Central memory CD8-positive, alpha-beta T cell (primary cell): ENCODE measurements at regions not wholly inside any gene's neighbourhood (a gene's known extent, or its start where the extent isn't known, plus 50 kb on each side); places are given as distances from the start of the nearest gene placed in this dataset.
"Not testable (repeated sequence)": the region's sequence is repeated elsewhere in the genome, so short reads cannot be mapped to it uniquely, and the experiment has no call there.

Experiments used
- ATAC-seq: fragments of 150-1000 bp; cut with Tn5 transposase; replicated peaks from 2 replicates; pipeline ENCODE4 v1.10.0; 2022; ENCODE audit warnings: mild to moderate bottlenecking, moderate FRiP score, moderate number of reproducible peaks; ENCODE audit not compliant: poor library complexity, severe bottlenecking; ENCODE audit errors: extremely low read depth
- DNase-seq, 2 donors: peaks; one replicate each; pipeline ENCODE4 v3.0.0; 2021; ENCODE audit warnings: low spot score in 2 of 2
- H3K27ac Mint-ChIP-seq: one replicate; pipeline ENCODE4 v1.8.0; 2022; ENCODE audit warnings: low read depth, mild to moderate bottlenecking, moderate library complexity, mixed read lengths
- H3K27me3 Mint-ChIP-seq: one replicate; pipeline ENCODE4 v1.8.0; 2022; ENCODE audit warnings: mixed read lengths
- H3K36me3 Mint-ChIP-seq: one replicate; pipeline ENCODE4 v1.8.0; 2022; ENCODE audit warnings: mild to moderate bottlenecking, moderate library complexity, mixed read lengths; ENCODE audit not compliant: insufficient read depth
- H3K4me1 Mint-ChIP-seq: one replicate; pipeline ENCODE4 v1.8.0; 2022; ENCODE audit warnings: mixed read lengths
- H3K4me3 Mint-ChIP-seq: one replicate; pipeline ENCODE4 v1.8.0; 2022; ENCODE audit warnings: mild to moderate bottlenecking, moderate library complexity, mixed read lengths
- H3K9me3 Mint-ChIP-seq: one replicate; pipeline ENCODE4 v1.8.0; 2022; ENCODE audit warnings: mixed read lengths

DNA sequence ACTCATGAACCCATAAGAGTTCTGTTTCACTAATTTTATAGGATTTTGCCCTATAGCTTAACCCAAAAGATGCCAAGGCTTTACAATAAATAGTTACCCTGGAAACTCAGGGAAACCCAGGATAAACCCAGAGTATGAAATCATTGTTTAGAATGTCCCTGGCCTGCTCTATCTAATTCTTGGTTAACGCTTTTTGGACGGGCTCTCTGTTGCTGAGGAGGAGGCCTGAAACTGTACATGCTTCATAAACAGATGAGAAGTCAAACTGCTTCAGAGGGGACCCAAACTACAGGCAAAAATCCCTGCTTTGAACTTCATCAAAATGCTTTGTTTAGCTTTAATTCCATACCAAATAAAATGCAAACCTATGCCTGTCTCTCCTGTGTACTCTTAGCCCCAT, 291.9 kb downstream of the SH3GL2 start:
- Mint-ChIP-seq H3K4me3 (no peak overlapping the region), H3K4me1 (no peaks in the 10 kb centered on the region), H3K9me3 (peaks cover 12% of the 10 kb centered on the region), H3K36me3 (no peaks in the 10 kb centered on the region), H3K27me3 (no peaks in the 10 kb centered on the region), H3K27ac (no peak overlapping the region)
- no peak for ATAC-seq
- DNase-seq, result no peak

DNA sequence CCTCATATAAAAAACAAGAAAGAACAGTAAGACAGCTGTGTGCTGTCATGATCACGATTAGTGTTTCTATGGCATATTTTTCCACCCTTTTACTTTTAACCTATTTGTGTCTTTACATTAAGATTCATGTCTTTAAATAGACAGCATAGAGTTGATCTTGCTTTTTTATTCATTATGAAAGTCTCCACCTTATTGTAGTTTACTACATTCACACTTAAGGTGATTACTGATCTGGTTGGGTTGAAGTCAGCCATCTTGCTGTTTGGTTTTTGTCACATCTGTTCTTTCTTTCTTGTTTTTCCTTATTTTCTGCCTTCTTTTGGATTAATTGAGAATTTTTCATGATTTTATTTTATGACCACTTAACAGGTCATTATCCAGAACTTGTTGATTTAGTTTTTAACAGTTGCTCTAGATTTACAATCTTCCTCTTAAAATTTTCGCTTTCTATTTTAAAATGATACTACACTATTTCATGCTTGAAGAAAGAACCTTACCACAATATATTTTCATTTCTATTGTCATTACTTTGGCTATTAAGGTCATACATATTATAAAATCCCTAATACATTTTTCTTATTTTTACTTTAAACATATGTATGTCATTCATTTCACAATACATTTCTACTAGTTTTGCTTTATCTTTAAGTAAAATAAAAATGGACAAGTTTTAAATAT, 292.5 kb downstream of the SH3GL2 start:
- no peaks in the 10 kb centered on the region for H3K4me1 Mint-ChIP-seq
- peaks cover 8% of the 10 kb centered on the region for H3K9me3 Mint-ChIP-seq
- ATAC-seq (no peak), DNase-seq (no peak)
- H3K27ac Mint-ChIP-seq, result no peak overlapping the region
- no peaks in the 10 kb centered on the region for H3K36me3 Mint-ChIP-seq
- H3K27me3 Mint-ChIP-seq, result no peaks in the 10 kb centered on the region
- H3K4me3 Mint-ChIP-seq, result no peak overlapping the region

DNA sequence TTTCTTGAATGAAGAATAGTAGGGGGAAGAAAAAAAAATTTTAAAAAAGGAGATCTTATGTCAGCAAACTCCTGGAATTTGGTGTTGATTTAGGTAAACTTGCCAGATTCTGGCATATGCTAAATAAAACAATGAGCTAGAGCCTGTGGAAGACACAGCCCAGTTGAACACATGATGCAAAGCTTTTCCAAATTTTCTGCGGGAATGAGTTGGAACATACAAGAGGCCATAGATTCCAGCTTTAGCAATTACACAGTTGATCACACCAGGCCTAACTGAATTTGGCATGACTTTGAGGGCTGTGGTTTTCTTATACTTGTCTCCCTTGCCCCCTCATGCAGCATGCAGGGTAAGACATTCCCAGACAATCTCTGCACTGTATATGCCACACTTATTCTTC, 297.0 kb downstream of the SH3GL2 start:
- DNase-seq (no peak), ATAC-seq (no peak)
- no peaks in the 10 kb centered on the region for H3K36me3 Mint-ChIP-seq
- no peak overlapping the region for H3K4me3 Mint-ChIP-seq
- H3K27me3 Mint-ChIP-seq, result no peaks in the 10 kb centered on the region
- H3K27ac Mint-ChIP-seq, result no peak overlapping the region
- H3K4me1 Mint-ChIP-seq, result no peaks in the 10 kb centered on the region
- H3K9me3 Mint-ChIP-seq, result no peaks in the 10 kb centered on the region

DNA sequence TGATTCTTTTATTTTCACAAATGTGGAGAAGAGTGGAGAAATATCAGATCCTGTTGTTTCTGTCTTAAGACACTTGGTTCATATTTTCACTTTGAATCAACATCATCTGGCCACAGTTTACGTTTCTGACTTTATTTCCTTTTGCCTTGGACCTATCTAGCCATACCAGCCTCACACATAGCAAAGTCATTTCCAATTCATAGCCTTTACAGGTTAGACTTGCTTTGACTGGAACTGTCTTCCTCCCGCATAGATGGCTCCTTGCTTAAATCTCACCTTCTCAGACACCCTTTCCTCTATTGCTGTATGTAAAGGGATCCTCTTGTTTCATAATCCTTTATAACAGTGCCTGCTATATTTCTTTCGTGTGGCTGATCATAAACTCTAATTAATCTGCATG, 297.8 kb downstream of the SH3GL2 start:
- Mint-ChIP-seq H3K27me3 (no peaks in the 10 kb centered on the region), H3K4me3 (no peak overlapping the region), H3K4me1 (no peaks in the 10 kb centered on the region), H3K9me3 (no peaks in the 10 kb centered on the region), H3K36me3 (no peaks in the 10 kb centered on the region), H3K27ac (no peak overlapping the region)
- ATAC-seq (no peak), DNase-seq (no peak)

DNA sequence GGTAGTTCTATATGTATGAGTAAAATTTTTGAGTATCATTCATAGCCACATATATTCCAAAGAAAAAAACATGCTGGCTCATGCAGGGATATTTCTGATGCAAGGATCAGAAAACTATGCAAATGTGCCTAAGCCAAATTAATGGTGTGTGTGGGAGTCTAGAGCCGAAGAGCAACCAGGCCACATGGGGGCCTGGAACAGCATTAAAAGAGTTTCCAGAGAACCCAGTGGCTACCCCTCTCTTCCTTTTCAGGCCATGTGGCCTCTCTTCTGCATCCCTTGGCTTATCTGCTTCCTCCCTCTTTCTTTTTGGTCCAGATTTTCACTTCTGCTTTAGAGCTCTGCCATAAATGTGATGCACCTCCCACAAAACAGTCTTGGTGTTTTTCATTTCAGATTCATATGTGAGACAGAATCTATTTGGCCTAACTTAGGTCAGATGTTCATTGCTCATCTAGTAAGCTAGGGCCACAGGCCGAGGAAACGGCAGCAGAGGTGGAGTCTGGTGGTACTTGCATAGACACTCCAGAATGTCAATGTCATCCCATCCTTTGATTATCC, 300.0 kb downstream of the SH3GL2 start:
- H3K36me3 Mint-ChIP-seq, result no peaks in the 10 kb centered on the region
- no peak overlapping the region for H3K4me3 Mint-ChIP-seq
- no peak for ATAC-seq
- H3K27me3 Mint-ChIP-seq, result no peaks in the 10 kb centered on the region
- no peak for DNase-seq
- H3K27ac Mint-ChIP-seq, result no peak overlapping the region
- peaks cover 5% of the 10 kb centered on the region for H3K9me3 Mint-ChIP-seq
- no peaks in the 10 kb centered on the region for H3K4me1 Mint-ChIP-seq

DNA sequence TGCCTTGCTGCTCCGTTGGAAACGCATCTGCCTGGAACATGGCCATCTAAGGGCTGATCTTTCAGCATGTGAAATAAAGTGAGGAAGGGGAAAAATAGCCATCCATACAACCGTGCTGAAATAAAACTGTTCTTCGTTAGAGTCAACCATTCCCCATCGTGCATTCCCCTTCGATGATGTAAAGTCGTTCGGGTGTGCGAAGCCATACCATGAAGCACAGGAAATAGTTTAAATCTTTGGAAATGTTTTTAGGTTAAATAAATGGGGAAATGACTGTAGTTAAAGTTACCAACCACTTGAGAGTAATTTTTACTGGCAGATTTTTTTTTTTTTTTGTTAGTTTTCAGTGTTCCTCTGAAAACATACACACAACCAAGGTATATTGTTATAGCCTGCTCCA, 302.5 kb downstream of the SH3GL2 start:
- Mint-ChIP-seq H3K27ac (no peak overlapping the region), H3K4me3 (no peak overlapping the region), H3K36me3 (no peaks in the 10 kb centered on the region), H3K27me3 (no peaks in the 10 kb centered on the region), H3K9me3 (peaks cover 5% of the 10 kb centered on the region), H3K4me1 (no peaks in the 10 kb centered on the region)
- no peak for DNase-seq
- ATAC-seq, result no peak

DNA sequence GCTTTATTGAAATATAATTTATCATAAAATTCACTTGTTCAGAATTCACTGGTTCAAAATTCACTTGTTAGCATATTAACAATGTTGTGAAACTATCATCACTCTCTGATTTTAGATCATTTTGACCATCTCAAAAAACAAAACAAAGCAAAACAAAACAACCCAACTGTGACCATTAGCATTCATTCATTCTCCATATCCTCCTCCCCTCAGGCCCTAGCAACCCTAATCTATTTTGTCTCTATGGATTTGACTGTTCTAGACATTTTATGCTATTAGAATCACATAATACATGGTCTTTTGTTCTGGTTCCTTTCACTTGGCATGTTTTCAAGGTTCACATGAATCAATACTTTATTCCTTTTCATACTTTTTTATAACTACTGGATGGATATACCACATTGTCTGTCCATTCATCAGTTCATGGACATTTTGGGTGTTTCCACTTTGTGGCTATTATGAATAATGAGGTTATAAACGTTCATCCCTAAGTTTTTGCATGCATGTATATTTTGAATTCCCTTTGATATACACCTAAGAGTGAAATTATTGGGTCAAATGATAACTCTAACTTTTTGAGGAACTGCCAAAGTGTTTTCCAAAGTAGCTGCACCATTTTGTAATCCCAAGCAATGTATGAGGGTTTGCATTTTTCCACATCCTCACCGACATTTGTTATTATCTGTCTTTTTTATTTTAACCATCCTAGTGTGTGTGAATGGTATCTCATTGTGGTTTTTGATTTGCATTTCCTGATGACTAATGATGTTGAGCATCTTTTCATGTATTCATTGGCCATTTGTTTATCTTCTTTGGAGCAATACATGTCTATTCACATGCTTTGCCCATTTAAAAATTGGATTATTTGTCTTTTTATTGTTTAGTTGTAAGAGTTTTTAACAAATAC, 304.1 kb downstream of the SH3GL2 start:
- peaks cover 5% of the 10 kb centered on the region for H3K9me3 Mint-ChIP-seq

DNA sequence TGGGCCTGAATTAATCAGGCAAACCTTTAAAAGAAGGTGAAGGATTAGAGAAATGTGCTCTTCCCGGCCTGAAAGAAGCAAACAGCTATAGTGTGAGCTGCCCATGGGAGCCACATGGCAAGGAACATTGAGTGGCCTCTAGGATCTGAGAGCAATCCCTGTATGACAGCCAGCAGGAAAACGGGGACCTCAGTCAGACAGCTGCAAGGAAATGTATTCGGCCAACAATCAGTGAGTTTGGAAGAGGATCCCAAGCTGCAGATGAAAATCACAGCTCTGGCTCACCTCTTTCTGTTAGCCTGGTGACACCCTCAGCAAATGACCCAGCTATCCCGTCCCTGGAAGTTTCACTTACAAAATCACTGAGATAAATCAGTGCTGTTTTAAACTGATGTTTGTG, 309.2 kb downstream of the SH3GL2 start:
- no peaks in the 10 kb centered on the region for H3K27me3 Mint-ChIP-seq
- H3K36me3 Mint-ChIP-seq, result no peaks in the 10 kb centered on the region
- no peak for ATAC-seq
- no peak overlapping the region for H3K4me3 Mint-ChIP-seq
- H3K27ac Mint-ChIP-seq, result no peak overlapping the region
- H3K9me3 Mint-ChIP-seq, result peaks cover 11% of the 10 kb centered on the region
- H3K4me1 Mint-ChIP-seq, result no peaks in the 10 kb centered on the region
- no peak for DNase-seq

More for the DNA sequence above, 304.1 kb downstream of the SH3GL2 start:
- no peak for DNase-seq
- Mint-ChIP-seq H3K27me3 (no peaks in the 10 kb centered on the region), H3K27ac (no peak overlapping the region), H3K4me1 (no peaks in the 10 kb centered on the region), H3K36me3 (no peaks in the 10 kb centered on the region), H3K4me3 (no peak overlapping the region)
- ATAC-seq, result no peak

DNA sequence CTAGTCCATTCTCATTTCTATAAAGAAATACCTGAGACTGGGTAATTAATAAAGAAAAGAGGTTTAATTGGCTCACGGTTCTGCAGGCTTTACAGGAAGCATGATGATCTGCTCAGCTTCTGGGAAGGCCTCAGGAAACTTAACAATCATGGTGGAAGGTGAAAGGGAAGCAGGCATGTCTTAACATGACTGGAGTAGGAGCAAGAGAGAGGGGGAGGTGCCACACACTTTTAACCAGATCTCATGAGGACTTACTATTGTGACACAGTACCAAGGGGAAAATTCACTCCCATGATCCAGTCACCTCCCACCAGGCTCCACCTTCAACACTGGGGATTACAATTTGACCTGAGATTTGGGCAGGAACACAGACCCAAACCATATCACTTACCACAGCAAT, 310.1 kb downstream of the SH3GL2 start:
- ATAC-seq, H3K27me3 Mint-ChIP-seq, H3K27ac Mint-ChIP-seq, H3K4me1 Mint-ChIP-seq, H3K4me3 Mint-ChIP-seq, DNase-seq, H3K36me3 Mint-ChIP-seq: not testable (repeated sequence)
- H3K9me3 Mint-ChIP-seq, result peaks cover 17% of the 10 kb centered on the region

DNA sequence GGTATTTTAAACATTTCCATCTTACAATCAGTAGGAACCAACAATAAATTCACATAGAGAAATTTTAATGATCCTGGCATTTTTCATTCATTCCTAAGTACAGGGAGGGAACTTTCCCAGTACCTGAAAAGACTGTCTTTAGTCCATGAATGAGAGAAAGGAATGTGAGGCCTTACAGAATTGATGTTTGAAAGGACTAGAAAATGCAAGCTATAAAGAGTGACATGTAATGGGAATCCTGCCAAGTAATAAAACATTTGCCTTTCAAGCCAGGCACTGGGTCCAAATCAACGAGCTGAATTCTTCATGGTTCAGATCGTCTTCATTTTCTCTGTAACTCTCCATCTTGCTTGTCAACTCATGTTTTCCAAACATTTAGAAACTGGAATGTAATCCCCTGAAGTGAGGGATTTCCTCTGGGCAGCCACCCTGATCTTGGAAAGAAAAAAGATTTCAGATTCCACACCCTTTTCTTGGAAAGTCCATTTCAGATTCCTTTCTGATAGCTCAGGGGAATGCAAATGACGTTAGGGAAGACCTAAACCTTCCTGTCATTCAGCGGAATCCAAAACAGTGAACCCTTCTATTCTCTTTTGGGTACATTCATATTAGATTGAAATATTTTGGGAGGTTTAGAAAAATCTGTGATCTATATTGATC, 315.8 kb downstream of the SH3GL2 start:
- no peak for DNase-seq
- Mint-ChIP-seq H3K4me1 (no peaks in the 10 kb centered on the region), H3K4me3 (no peak overlapping the region), H3K36me3 (no peaks in the 10 kb centered on the region), H3K9me3 (peaks cover 15% of the 10 kb centered on the region), H3K27ac (no peak overlapping the region), H3K27me3 (no peaks in the 10 kb centered on the region)
- ATAC-seq, result no peak

DNA sequence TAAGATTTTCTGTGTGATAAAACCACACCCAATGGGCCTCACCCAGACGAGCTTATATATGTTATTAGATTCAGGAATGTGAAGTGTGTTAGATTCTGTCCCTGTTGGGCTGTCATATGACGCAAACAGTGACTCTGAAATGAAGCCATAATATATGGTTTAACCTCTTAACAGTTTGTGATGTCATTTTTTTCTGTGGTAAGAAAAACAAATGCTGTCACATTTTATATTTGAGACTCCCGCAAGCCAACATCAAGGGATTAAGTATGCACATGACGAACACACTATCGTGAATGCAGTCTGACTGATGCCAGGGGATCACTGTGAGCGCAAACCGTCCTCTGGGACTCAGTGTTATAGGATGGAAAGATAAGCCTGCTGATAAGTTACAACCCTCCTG, 321.7 kb downstream of the SH3GL2 start:
- peaks cover 17% of the 10 kb centered on the region for H3K9me3 Mint-ChIP-seq
- no peaks in the 10 kb centered on the region for H3K27me3 Mint-ChIP-seq
- no peak overlapping the region for H3K4me3 Mint-ChIP-seq
- no peaks in the 10 kb centered on the region for H3K36me3 Mint-ChIP-seq
- ATAC-seq (no peak), DNase-seq (no peak)
- no peak overlapping the region for H3K27ac Mint-ChIP-seq
- no peaks in the 10 kb centered on the region for H3K4me1 Mint-ChIP-seq

DNA sequence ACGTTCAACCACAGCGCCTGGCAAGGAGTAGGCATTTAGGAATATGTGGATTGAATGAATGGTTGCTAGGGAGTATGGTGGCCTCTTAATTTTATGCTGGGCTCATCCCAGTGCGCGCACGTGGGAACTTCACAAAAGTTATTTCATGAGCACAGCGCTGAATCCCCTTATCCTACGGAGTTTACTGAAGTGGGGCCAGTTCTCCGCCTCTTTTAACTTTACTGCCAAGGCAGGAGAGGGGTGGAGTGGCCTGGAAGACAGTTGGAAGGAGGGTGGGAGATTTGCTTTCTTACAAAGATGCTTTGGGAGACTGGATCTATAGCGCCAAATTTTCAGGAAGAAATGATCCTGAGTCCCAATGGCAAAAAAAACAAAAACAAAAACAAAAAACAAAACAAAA, 326.5 kb downstream of the SH3GL2 start:
- Mint-ChIP-seq H3K27ac (no peak overlapping the region), H3K36me3 (no peaks in the 10 kb centered on the region), H3K4me1 (no peaks in the 10 kb centered on the region), H3K9me3 (peaks cover 17% of the 10 kb centered on the region), H3K27me3 (no peaks in the 10 kb centered on the region), H3K4me3 (no peak overlapping the region)
- no peak for DNase-seq
- ATAC-seq, result no peak
